ENCODE measurements at regions not wholly inside any gene's neighbourhood (a gene's known extent, or its start where the extent isn't known, plus 50 kb on each side); places are given as distances from the start of the nearest gene placed in this dataset.

- no peak for TF ChIP-seq FOXP2 (optimal IDR thresholded peaks at IDR 0.05; ENCODE audit: borderline replicate concordance, extremely low read depth, extremely low read length, insufficient read depth)
Measured at GRCh38 chr6:110037726-110038295, 59.7 kb downstream of the GPR6 start.

- TF ChIP-seq REST (IDR thresholded peaks at IDR 0.05; ENCODE audit: insufficient read depth in 1 of 2, low read depth in 2 of 2, low read length in 2 of 2) (peak in 1 of 2 experiments; percentile 23; a peak in 1 of 4 replicates), SIN3A (IDR thresholded peaks at IDR 0.05; ENCODE audit: borderline replicate concordance, insufficient read depth, low read length) (no peak)
Measured at GRCh38 chr6:110039364-110039980, 61.4 kb downstream of the GPR6 start.

- TF ChIP-seq REST (IDR thresholded peaks at IDR 0.05; ENCODE audit: insufficient read depth in 1 of 2, low read depth in 2 of 2, low read length in 2 of 2) (no peak), POLR2AphosphoS5 (IDR thresholded peaks at IDR 0.05; ENCODE audit: low read depth, low read length) (no peak), SIN3A (IDR thresholded peaks at IDR 0.05; ENCODE audit: borderline replicate concordance, insufficient read depth, low read length) (no peak), FOXP2 (optimal IDR thresholded peaks at IDR 0.05; ENCODE audit: borderline replicate concordance, extremely low read depth, extremely low read length, insufficient read depth) (no peak), TAF1 (IDR thresholded peaks at IDR 0.05; ENCODE audit: borderline replicate concordance, insufficient read depth, low read length) (no peak)
Measured at GRCh38 chr6:110039981-110040383, 61.9 kb downstream of the GPR6 start.

GRCh38 chr6:110040716-110041115, 62.6 kb downstream of the GPR6 start:
- no peak for TF ChIP-seq SIN3A (IDR thresholded peaks at IDR 0.05; ENCODE audit: borderline replicate concordance, insufficient read depth, low read length)
- TF ChIP-seq TAF1 (IDR thresholded peaks at IDR 0.05; ENCODE audit: borderline replicate concordance, insufficient read depth, low read length), result no peak
- no peak for TF ChIP-seq POLR2AphosphoS5 (IDR thresholded peaks at IDR 0.05; ENCODE audit: low read depth, low read length)
- TF ChIP-seq REST (IDR thresholded peaks at IDR 0.05; ENCODE audit: insufficient read depth in 1 of 2, low read depth in 2 of 2, low read length in 2 of 2), result no peak
- TF ChIP-seq FOXP2 (optimal IDR thresholded peaks at IDR 0.05; ENCODE audit: borderline replicate concordance, extremely low read depth, extremely low read length, insufficient read depth), result no peak

- TF ChIP-seq TAF1 (IDR thresholded peaks at IDR 0.05; ENCODE audit: borderline replicate concordance, insufficient read depth, low read length) (no peak), REST (IDR thresholded peaks at IDR 0.05; ENCODE audit: insufficient read depth in 1 of 2, low read depth in 2 of 2, low read length in 2 of 2) (no peak), SIN3A (IDR thresholded peaks at IDR 0.05; ENCODE audit: borderline replicate concordance, insufficient read depth, low read length) (no peak), POLR2AphosphoS5 (IDR thresholded peaks at IDR 0.05; ENCODE audit: low read depth, low read length) (no peak), FOXP2 (optimal IDR thresholded peaks at IDR 0.05; ENCODE audit: borderline replicate concordance, extremely low read depth, extremely low read length, insufficient read depth) (no peak)
Measured at GRCh38 chr6:110041126-110041525, 63.0 kb downstream of the GPR6 start.
